CD4-positive, alpha-beta T cell (primary cell): ENCODE measurements at regions not wholly inside any gene's neighbourhood (a gene's known extent, or its start where the extent isn't known, plus 50 kb on each side); places are given as distances from the start of the nearest gene placed in this dataset.
A peak's percentile ranks its signal among the peaks of the same experiment; 100 is the strongest.

Experiments
- ATAC-seq: fragments of 200-7000 bp; cut with Tn5 transposase; one replicate; pipeline ENCODE4 v1.10.0; 2022; ENCODE audit warnings: mild to moderate bottlenecking; ENCODE audit not compliant: poor library complexity
- CTCF ChIA-PET: fragments of 350-600 bp; sonication (Branson Sonifier 250); formaldehyde crosslinking; loops from one replicate; lab custom pipeline; 2021; ENCODE audit warnings: antibody characterized with exemption, inconsistent platforms; lab: Charles Lee
- POLR2A ChIA-PET: fragments of 350-600 bp; sonication (Branson Sonifier 250); formaldehyde crosslinking; loops from one replicate; lab custom pipeline; 2021; ENCODE audit warnings: antibody characterized with exemption, inconsistent platforms; lab: Charles Lee
- DNase-seq, 14 experiments: peaks; one replicate each; pipeline ENCODE4 v3.0.0-alpha.2; 2013 to 2020; ENCODE audit warnings: mixed read lengths in 2 of 14
- H3K27ac ChIP-seq, 2 donors: one replicate each; pipeline versions ENCODE4 v1.5.1 to v1.7.0; 2013; ENCODE audit warnings: low read length in 2 of 2, low read depth in 1 of 2, mild to moderate bottlenecking in 1 of 2
- H3K27me3 ChIP-seq, 2 experiments: 1 replicate in 1 of 2; 2 replicates in 1 of 2; pipeline versions ENCODE4 v1.6.1 to v1.7.0; 2013; ENCODE audit warnings: low read length in 2 of 2, control low read depth in 1 of 2, mild to moderate bottlenecking in 1 of 2, moderate library complexity in 1 of 2; ENCODE audit not compliant: insufficient read depth in 2 of 2, control insufficient read depth in 1 of 2
- H3K36me3 ChIP-seq: one replicate; pipeline ENCODE4 v1.6.1; 2013; ENCODE audit warnings: low read length, control low read depth; ENCODE audit not compliant: insufficient read depth
- H3K4me1 ChIP-seq: one replicate; pipeline ENCODE4 v1.6.1; 2013; ENCODE audit warnings: low read length, control low read depth; ENCODE audit not compliant: insufficient read depth
- H3K4me3 ChIP-seq: one replicate; pipeline ENCODE4 v1.5.1; 2013; ENCODE audit warnings: mild to moderate bottlenecking, low read length, moderate library complexity
- H3K9me3 ChIP-seq, 2 experiments: 1 replicate in 1 of 2; 2 replicates in 1 of 2; pipeline versions ENCODE4 v1.6.1 to v1.7.0; 2013; ENCODE audit warnings: low read length in 2 of 2, mild to moderate bottlenecking in 2 of 2, control low read depth in 1 of 2, moderate library complexity in 1 of 2; ENCODE audit not compliant: control insufficient read depth in 1 of 2, insufficient read depth in 1 of 2
- H3K27ac Mint-ChIP-seq: one replicate; pipeline ENCODE4 v1.8.0; 2020; ENCODE audit warnings: mixed read lengths
- H3K27me3 Mint-ChIP-seq: one replicate; pipeline ENCODE4 v1.8.0; 2021; ENCODE audit warnings: mixed read lengths
- H3K36me3 Mint-ChIP-seq: one replicate; pipeline ENCODE4 v1.8.0; 2021; ENCODE audit warnings: low read depth, mixed read lengths
- H3K4me1 Mint-ChIP-seq: one replicate; pipeline ENCODE4 v1.8.0; 2021; ENCODE audit warnings: low read depth, mixed read lengths
- H3K4me3 Mint-ChIP-seq: one replicate; pipeline ENCODE4 v1.8.0; 2020; ENCODE audit warnings: mild to moderate bottlenecking, mixed read lengths
- H3K9me3 Mint-ChIP-seq: one replicate; pipeline ENCODE4 v1.8.0; 2020; ENCODE audit warnings: mixed read lengths
- intact Hi-C, 2 experiments: fragments of 100-400 bp; cut with DNase I in 1 of 2; cut with micrococcal nuclease in 1 of 2; formaldehyde crosslinking; loops; one replicate each; pipeline versions ENCODE4 v1.15.1 to v1.9.0; 2023 to 2025; cut with DNase I, micrococcal nuclease
- TF ChIP-seq, protein P1 (sequence below): fragments of 200-600 bp; IDR thresholded peaks from one replicate; pipeline ENCODE4 v1.8.0; 2022; ENCODE audit warnings: antibody characterized with exemption, mild to moderate bottlenecking

DNA sequence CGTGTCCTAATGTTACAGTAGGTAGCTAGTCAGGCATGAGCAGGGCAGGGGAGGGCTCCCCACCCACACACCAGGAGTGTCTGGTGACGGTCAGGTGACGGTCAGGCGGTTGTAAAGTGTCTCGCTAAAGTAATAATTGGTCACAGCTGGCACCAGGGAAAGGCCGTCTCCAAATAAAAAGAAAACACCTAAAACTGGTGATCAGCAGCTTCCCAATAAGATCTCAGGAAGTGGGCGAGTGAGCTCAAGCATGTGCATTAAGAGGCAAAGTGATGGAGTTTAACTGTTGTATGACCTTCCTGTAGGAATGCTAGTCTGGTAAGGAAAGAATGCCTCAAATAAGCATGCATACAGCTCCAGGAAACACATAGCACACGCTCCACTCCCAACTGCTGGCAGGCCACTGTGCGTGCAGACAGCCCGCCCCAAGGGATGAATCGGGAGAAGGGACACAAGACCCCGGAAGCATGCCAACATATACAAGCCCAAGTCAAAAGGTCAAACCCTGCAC, 177.1 kb downstream of the RNF144A start:
- H3K9me3 ChIP-seq: no peaks in the 10 kb centered on the region
- H3K27ac ChIP-seq: no peak overlapping the region
- POLR2A ChIA-PET: no interaction called here
- intact Hi-C loops: loop anchor here (5.0 to 10.0 kb wide), 2 partner anchors 52 to 331 kb away; no protein-coding TSS in a partner anchor
- CTCF ChIA-PET: no interaction called here
- H3K27me3 Mint-ChIP-seq: no peaks in the 10 kb centered on the region
- H3K36me3 ChIP-seq: no peaks in the 10 kb centered on the region
- no peak overlapping the region for H3K4me3 Mint-ChIP-seq
- ATAC-seq (no peak), DNase-seq (no peak)
- H3K36me3 Mint-ChIP-seq: no peaks in the 10 kb centered on the region
- TF ChIP-seq, protein P1, sequence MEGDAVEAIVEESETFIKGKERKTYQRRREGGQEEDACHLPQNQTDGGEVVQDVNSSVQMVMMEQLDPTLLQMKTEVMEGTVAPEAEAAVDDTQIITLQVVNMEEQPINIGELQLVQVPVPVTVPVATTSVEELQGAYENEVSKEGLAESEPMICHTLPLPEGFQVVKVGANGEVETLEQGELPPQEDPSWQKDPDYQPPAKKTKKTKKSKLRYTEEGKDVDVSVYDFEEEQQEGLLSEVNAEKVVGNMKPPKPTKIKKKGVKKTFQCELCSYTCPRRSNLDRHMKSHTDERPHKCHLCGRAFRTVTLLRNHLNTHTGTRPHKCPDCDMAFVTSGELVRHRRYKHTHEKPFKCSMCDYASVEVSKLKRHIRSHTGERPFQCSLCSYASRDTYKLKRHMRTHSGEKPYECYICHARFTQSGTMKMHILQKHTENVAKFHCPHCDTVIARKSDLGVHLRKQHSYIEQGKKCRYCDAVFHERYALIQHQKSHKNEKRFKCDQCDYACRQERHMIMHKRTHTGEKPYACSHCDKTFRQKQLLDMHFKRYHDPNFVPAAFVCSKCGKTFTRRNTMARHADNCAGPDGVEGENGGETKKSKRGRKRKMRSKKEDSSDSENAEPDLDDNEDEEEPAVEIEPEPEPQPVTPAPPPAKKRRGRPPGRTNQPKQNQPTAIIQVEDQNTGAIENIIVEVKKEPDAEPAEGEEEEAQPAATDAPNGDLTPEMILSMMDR: no peak
- no peaks in the 10 kb centered on the region for H3K9me3 Mint-ChIP-seq
- H3K27ac Mint-ChIP-seq: no peak overlapping the region
- peaks cover 9% of the 10 kb centered on the region for H3K4me1 ChIP-seq
- H3K4me3 ChIP-seq: no peak overlapping the region
- no peaks in the 10 kb centered on the region for H3K27me3 ChIP-seq
- H3K4me1 Mint-ChIP-seq: peaks cover 7% of the 10 kb centered on the region

DNA sequence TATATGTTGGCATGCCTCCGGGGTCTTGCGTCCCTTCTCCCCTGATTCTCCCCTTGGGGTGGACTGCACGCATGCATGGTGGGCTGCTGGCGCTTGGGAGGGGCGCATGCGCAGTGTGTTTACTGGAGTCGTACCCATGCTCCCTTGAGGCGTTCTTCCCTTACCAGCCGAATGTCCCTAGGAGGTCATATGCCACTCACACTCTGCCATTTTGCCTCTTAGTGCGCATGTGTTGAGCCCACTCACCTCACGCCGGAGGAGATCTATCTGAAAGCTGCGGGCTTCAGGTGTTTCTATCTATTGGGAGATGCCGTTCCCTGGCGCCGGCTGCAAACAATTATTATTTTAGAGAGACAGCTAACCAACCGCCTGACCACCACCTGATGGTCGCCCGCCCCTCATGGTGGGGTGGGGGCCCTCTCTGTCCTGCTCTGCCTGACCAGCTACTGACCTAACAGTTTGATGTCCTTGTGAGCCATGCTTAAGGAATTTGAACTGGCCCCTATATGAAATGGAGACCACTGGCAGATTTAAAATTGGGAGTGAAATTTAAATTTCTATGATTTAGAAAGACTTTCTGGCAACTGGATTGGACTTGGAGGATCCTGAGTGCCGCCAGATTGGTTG, 179.6 kb downstream of the RNF144A start:
- CTCF ChIA-PET: no interaction called here
- Histone ChIP-seq H3K36me3 (no peaks in the 10 kb centered on the region), H3K27me3 (no peaks in the 10 kb centered on the region), H3K27ac (no peak overlapping the region), H3K4me3 (no peak overlapping the region), H3K9me3 (no peaks in the 10 kb centered on the region), H3K4me1 (peaks cover 9% of the 10 kb centered on the region)
- intact Hi-C loops: loop anchor here (1.0 to 10.0 kb wide), 5 partner anchors 100 to 1664 kb away; no protein-coding TSS in a partner anchor
- Mint-ChIP-seq H3K36me3 (no peaks in the 10 kb centered on the region), H3K4me1 (peaks cover 7% of the 10 kb centered on the region), H3K4me3 (no peak overlapping the region), H3K27me3 (no peaks in the 10 kb centered on the region), H3K27ac (no peak overlapping the region), H3K9me3 (no peaks in the 10 kb centered on the region)
- no peak for ATAC-seq
- TF ChIP-seq, protein P1: no peak
- POLR2A ChIA-PET: interaction anchor here (0.6 to 1.0 kb wide), 2 partner anchors 1585 kb away, joined by 3 to 4 read pairs; partner anchors contain the start of gene ID2
- DNase-seq: no peak

DNA sequence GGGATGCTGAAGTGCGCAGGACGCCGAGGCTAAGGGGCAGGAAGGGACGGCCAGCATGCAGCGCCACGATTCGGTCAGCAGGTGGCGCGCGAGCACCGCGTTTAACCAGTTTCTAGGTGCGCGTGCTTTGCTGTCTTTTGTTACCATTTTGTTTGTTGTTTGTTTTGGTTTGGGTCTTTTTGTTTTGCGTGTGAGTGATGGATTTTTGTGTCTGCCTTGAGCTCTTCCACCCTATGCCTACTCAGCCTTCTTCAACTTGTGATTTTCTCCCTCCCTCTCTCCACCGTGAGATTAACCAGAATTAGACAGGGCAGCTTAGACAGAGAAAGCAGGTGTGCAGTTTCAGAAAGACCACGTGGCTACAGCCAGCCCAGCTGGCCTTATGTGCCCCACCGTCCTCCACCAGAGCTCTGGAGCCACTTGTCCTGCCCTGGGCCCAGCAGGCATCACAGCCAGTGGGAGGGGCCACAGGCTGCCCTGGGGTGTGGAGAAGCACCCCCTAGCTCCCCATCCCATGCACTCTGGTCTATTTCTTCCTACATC, 180.2 kb downstream of the RNF144A start:
- peak; percentile 44 to 86 (median 66) for DNase-seq
- H3K36me3 Mint-ChIP-seq: no peaks in the 10 kb centered on the region
- POLR2A ChIA-PET: interaction anchor here (1.0 kb wide), 1 partner anchor 1585 kb away, joined by 3 read pairs; the partner anchor contains the start of gene ID2
- H3K27me3 Mint-ChIP-seq: no peaks in the 10 kb centered on the region
- Histone ChIP-seq H3K36me3 (no peaks in the 10 kb centered on the region), H3K4me1 (peaks cover 9% of the 10 kb centered on the region), H3K27me3 (no peaks in the 10 kb centered on the region), H3K4me3 (peak overlapping the region; percentile 6), H3K9me3 (no peaks in the 10 kb centered on the region), H3K27ac (no peak overlapping the region)
- H3K27ac Mint-ChIP-seq: no peak overlapping the region
- peaks cover 7% of the 10 kb centered on the region for H3K4me1 Mint-ChIP-seq
- intact Hi-C loops: loop anchor here (1.0 to 10.0 kb wide), 5 partner anchors 100 to 1663 kb away; no protein-coding TSS in a partner anchor
- no peaks in the 10 kb centered on the region for H3K9me3 Mint-ChIP-seq
- peak; percentile 97 for ATAC-seq
- TF ChIP-seq, protein P1: peak; percentile 99
- CTCF ChIA-PET: no interaction called here
- peak overlapping the region; percentile 42 for H3K4me3 Mint-ChIP-seq
